Astrocyte (in vitro differentiated cells and primary cell): ENCODE measurements at regions not wholly inside any gene's neighbourhood (a gene's known extent, or its start where the extent isn't known, plus 50 kb on each side); places are given as distances from the start of the nearest gene placed in this dataset.

ENCODE experiments used
- CTCF ChIP-seq: IDR thresholded peaks from 2 replicates; pipeline ENCODE4 v1.5.1; 2011; ENCODE audit warnings: low read depth, mild to moderate bottlenecking, inconsistent platforms, low read length, moderate library complexity; ENCODE audit not compliant: insufficient read depth
- EZH2 ChIP-seq: IDR thresholded peaks from 2 replicates; pipeline ENCODE4 v1.6.1; 2012; ENCODE audit warnings: mild to moderate bottlenecking, low read length, inconsistent platforms; ENCODE audit not compliant: insufficient read depth

GRCh38 chr13:31686670-31687425, 52.5 kb upstream of the RXFP2 start:
- TF ChIP-seq CTCF (no peak), EZH2 (no peak)
